A172 (cell line): ENCODE measurements at regions not wholly inside any gene's neighbourhood (a gene's known extent, or its start where the extent isn't known, plus 50 kb on each side); places are given as distances from the start of the nearest gene placed in this dataset.
"Not testable (repeated sequence)": the region's sequence is repeated elsewhere in the genome, so short reads cannot be mapped to it uniquely, and the experiment has no call there.

Experiments used
- DNase-seq: peaks from one replicate; pipeline ENCODE4 v3.0.0-alpha.2; 2015; ENCODE audit warnings: low spot score

GRCh38 chr3:124633524-124633923 lies 96.7 kb upstream of the UMPS start:
- no peak for DNase-seq

- no peak for DNase-seq
Observed at GRCh38 chr3:124634210-124635168, 95.8 kb upstream of the UMPS start.

- no peak for DNase-seq
Observed at GRCh38 chr3:124635169-124635539, 95.1 kb upstream of the UMPS start.

- no peak for DNase-seq
Observed at GRCh38 chr3:124636101-124636862, 94.0 kb upstream of the UMPS start.

- no peak for DNase-seq
Observed at GRCh38 chr3:124636863-124637296, 93.4 kb upstream of the UMPS start.

- DNase-seq = no peak
Observed at GRCh38 chr3:124639406-124640237, 90.6 kb upstream of the UMPS start.

GRCh38 chr3:124640635-124641306 lies 89.5 kb upstream of the UMPS start:
- DNase-seq = no peak

- DNase-seq = no peak
Observed at GRCh38 chr3:124643453-124643852, 86.8 kb upstream of the UMPS start.

- DNase-seq = not testable (repeated sequence)
Observed at GRCh38 chr3:124646186-124646585, 84.1 kb upstream of the UMPS start.

- DNase-seq = no peak
Observed at GRCh38 chr3:124648551-124648950, 81.7 kb upstream of the UMPS start.

GRCh38 chr3:124650798-124651197 lies 79.5 kb upstream of the UMPS start:
- no peak for DNase-seq

- not testable (repeated sequence) for DNase-seq
Observed at GRCh38 chr3:124651416-124651815, 78.8 kb upstream of the UMPS start.

GRCh38 chr3:124652009-124652408 lies 78.2 kb upstream of the UMPS start:
- DNase-seq = no peak

- DNase-seq = no peak
Observed at GRCh38 chr3:124653071-124653796, 77.0 kb upstream of the UMPS start.

- no peak for DNase-seq
Observed at GRCh38 chr3:124653797-124654469, 76.3 kb upstream of the UMPS start.

- DNase-seq = no peak
Observed at GRCh38 chr3:124654470-124654845, 75.8 kb upstream of the UMPS start.

GRCh38 chr3:124656531-124656930 lies 73.7 kb upstream of the UMPS start:
- DNase-seq = no peak

GRCh38 chr3:124657138-124657537 lies 73.1 kb upstream of the UMPS start:
- no peak for DNase-seq

GRCh38 chr3:124658270-124658669 lies 72.0 kb upstream of the UMPS start:
- DNase-seq = no peak

- DNase-seq = no peak
Observed at GRCh38 chr3:124659175-124659574, 71.1 kb upstream of the UMPS start.
